GM23338 (cell line): ENCODE measurements at regions not wholly inside any gene's neighbourhood (a gene's known extent, or its start where the extent isn't known, plus 50 kb on each side); places are given as distances from the start of the nearest gene placed in this dataset.

ENCODE experiments used
- ATAC-seq: fragments of 200-7000 bp; cut with Tn5 transposase; 3 replicates; pipeline ENCODE4 v1.9.1; 2020
- DNase-seq: peaks from one replicate; pipeline ENCODE4 v3.0.0-alpha.2; 2015; ENCODE audit warnings: low spot score
- H2AFZ ChIP-seq: fragments of 200-600 bp; sonication (generic); 2 replicates; pipeline ENCODE4 v1.8.0; 2016; ENCODE audit warnings: antibody characterized with exemption, mild to moderate bottlenecking, moderate library complexity
- H3F3A ChIP-seq: fragments of 200-600 bp; sonication (generic); replicated peaks from 2 replicates; pipeline ENCODE4 v1.8.0; 2017; ENCODE audit warnings: antibody characterized with exemption, mixed run types, low read depth
- H3K27ac ChIP-seq: fragments of 200-600 bp; sonication (generic); 2 replicates; pipeline ENCODE4 v1.6.1; 2016; ENCODE audit warnings: low read depth
- H3K27me3 ChIP-seq: fragments of 200-600 bp; sonication (generic); 2 replicates; pipeline ENCODE4 v1.8.0; 2016; ENCODE audit warnings: mild to moderate bottlenecking, mixed run types, moderate library complexity; ENCODE audit not compliant: insufficient read depth
- H3K36me3 ChIP-seq: fragments of 200-600 bp; sonication (generic); 2 replicates; pipeline ENCODE4 v1.8.0; 2016; ENCODE audit warnings: mild to moderate bottlenecking; ENCODE audit not compliant: insufficient read depth
- H3K4me1 ChIP-seq: fragments of 200-600 bp; sonication (generic); 2 replicates; pipeline ENCODE4 v1.8.0; 2016; ENCODE audit warnings: mild to moderate bottlenecking, moderate library complexity; ENCODE audit not compliant: insufficient read depth
- H3K4me2 ChIP-seq: fragments of 200-600 bp; sonication (generic); 2 replicates; pipeline ENCODE4 v1.7.1; 2017; ENCODE audit warnings: mixed run types
- H3K4me3 ChIP-seq: fragments of 200-600 bp; sonication (generic); 2 replicates; pipeline ENCODE4 v1.6.1; 2016; ENCODE audit warnings: mixed run types
- H3K79me2 ChIP-seq: fragments of 200-600 bp; sonication (generic); replicated peaks from 2 replicates; pipeline ENCODE4 v1.8.0; 2017; ENCODE audit warnings: mild to moderate bottlenecking; ENCODE audit not compliant: insufficient read depth
- H3K9me2 ChIP-seq: fragments of 200-600 bp; sonication (generic); 2 replicates; pipeline ENCODE4 v1.8.0; 2017; ENCODE audit not compliant: insufficient read depth
- H4K20me1 ChIP-seq: fragments of 200-600 bp; sonication (generic); replicated peaks from 2 replicates; pipeline ENCODE4 v1.8.0; 2017; ENCODE audit warnings: mild to moderate bottlenecking; ENCODE audit not compliant: insufficient read depth
- H3K27ac Mint-ChIP-seq: 2 replicates; pipeline ENCODE4 v1.8.0; 2020; ENCODE audit warnings: inconsistent platforms, mild to moderate bottlenecking, moderate library complexity, mixed read lengths
- H3K27me3 Mint-ChIP-seq: 3 replicates; pipeline ENCODE4 v1.8.0; 2022; ENCODE audit warnings: low read depth, mild to moderate bottlenecking, moderate library complexity, mixed read lengths, inconsistent platforms; ENCODE audit not compliant: insufficient read depth, poor library complexity
- H3K36me3 Mint-ChIP-seq: 3 replicates; pipeline ENCODE4 v1.8.0; 2021; ENCODE audit warnings: low read depth, mild to moderate bottlenecking, inconsistent platforms, moderate library complexity, mixed read lengths
- H3K4me1 Mint-ChIP-seq: 3 replicates; pipeline ENCODE4 v1.8.0; 2020; ENCODE audit warnings: mild to moderate bottlenecking, inconsistent platforms, mixed read lengths
- H3K4me3 Mint-ChIP-seq: 3 replicates; pipeline ENCODE4 v1.8.0; 2021; ENCODE audit warnings: moderate library complexity, mild to moderate bottlenecking, inconsistent platforms, mixed read lengths
- H3K9me3 Mint-ChIP-seq: 3 replicates; pipeline ENCODE4 v1.8.0; 2020; ENCODE audit warnings: moderate library complexity, mild to moderate bottlenecking, inconsistent platforms, mixed read lengths
- CREB1 ChIP-seq: fragments of 250-450 bp; sonication (Bioruptor Pico); IDR thresholded peaks from 2 replicates; pipeline ENCODE4 v1.5.0; 2020; ENCODE audit warnings: low read depth, mild to moderate bottlenecking, moderate library complexity
- CTCF ChIP-seq, 2 experiments: fragments of 200-600 bp in 1 of 2; sonication (generic) in 1 of 2; conservative IDR thresholded peaks; 2 replicates each; pipeline versions ENCODE4 v1.5.1 to v1.6.1; 2016 to 2017; ENCODE audit warnings: antibody characterized with exemption in 2 of 2, low read depth in 2 of 2, mild to moderate bottlenecking in 2 of 2, moderate library complexity in 1 of 2
- ETS1 ChIP-seq: IDR thresholded peaks from 2 replicates; pipeline ENCODE4 v1.6.1; 2016; ENCODE audit warnings: antibody characterized with exemption
- EZH2 ChIP-seq: fragments of 200-600 bp; sonication (generic); IDR thresholded peaks from one replicate; pipeline ENCODE4 v1.8.0; 2017; ENCODE audit warnings: antibody characterized with exemption, mild to moderate bottlenecking, low read depth; ENCODE audit not compliant: unreplicated experiment
- EZH2phosphoT487 ChIP-seq: fragments of 200-600 bp; sonication (generic); IDR thresholded peaks from one replicate; pipeline ENCODE4 v1.8.1; 2018; ENCODE audit warnings: antibody characterized with exemption; ENCODE audit not compliant: unreplicated experiment
- JUNB ChIP-seq: IDR thresholded peaks from one replicate; pipeline ENCODE4 v1.6.1; 2016; ENCODE audit warnings: antibody characterized with exemption; ENCODE audit not compliant: unreplicated experiment
- NANOG ChIP-seq: IDR thresholded peaks from 2 replicates; pipeline ENCODE4 v1.6.1; 2016; ENCODE audit warnings: antibody characterized with exemption, borderline replicate concordance
- ZNF114 ChIP-seq: fragments of 250-450 bp; sonication (Bioruptor Pico); IDR thresholded peaks from 2 replicates; pipeline ENCODE4 v1.5.0; 2020; ENCODE audit warnings: mild to moderate bottlenecking, moderate library complexity
- ZNF331 ChIP-seq: fragments of 250-450 bp; sonication (Bioruptor Pico); IDR thresholded peaks from 2 replicates; pipeline ENCODE4 v1.5.0; 2020; ENCODE audit warnings: low read depth, mild to moderate bottlenecking, moderate library complexity
- ZNF462 ChIP-seq: fragments of 250-450 bp; sonication (Bioruptor Pico); IDR thresholded peaks from 2 replicates; pipeline ENCODE4 v1.5.0; 2020; ENCODE audit warnings: mild to moderate bottlenecking, moderate library complexity

- TF ChIP-seq ETS1 (no peak), CREB1 (no peak), NANOG (peak; percentile 25; the same call in 1 of the 2 replicates)
These were observed 463.5 kb upstream of the RGMB start (continued) for GRCh38 chr5:98309785-98310598.

- Mint-ChIP-seq H3K27ac (no peak overlapping the region), H3K9me3 (no peaks in the 10 kb centered on the region), H3K27me3 (peaks cover 2% of the 10 kb centered on the region), H3K4me1 (peaks cover 14% of the 10 kb centered on the region), H3K4me3 (no peak overlapping the region), H3K36me3 (no peaks in the 10 kb centered on the region)
- Histone ChIP-seq H3K36me3 (no peaks in the 10 kb centered on the region), H3K9me2 (no peaks in the 10 kb centered on the region), H3K4me1 (peaks cover 15% of the 10 kb centered on the region), H3K4me2 (no peak overlapping the region), H2AFZ (no peak overlapping the region), H3F3A (no peaks in the 10 kb centered on the region), H3K27ac (no peak overlapping the region), H4K20me1 (no peaks in the 10 kb centered on the region), H3K27me3 (no peaks in the 10 kb centered on the region), H3K79me2 (no peaks in the 10 kb centered on the region), H3K4me3 (no peak overlapping the region)
- DNase-seq (no peak), ATAC-seq (no peak)
- TF ChIP-seq CTCF (conservative IDR thresholded peaks at IDR 0.05; ENCODE audit: low read depth in 2 of 2), result no peak
- no peak for TF ChIP-seq ZNF462
- TF ChIP-seq ETS1, result no peak
- TF ChIP-seq CREB1, result no peak
- no peak for TF ChIP-seq EZH2
- no peak for TF ChIP-seq NANOG
- TF ChIP-seq JUNB, result no peak
- no peak for TF ChIP-seq ZNF114 (CRISPR knock-in tag)
- TF ChIP-seq EZH2phosphoT487, result no peak
- no peak for TF ChIP-seq ZNF331 (CRISPR knock-in tag)
These were observed 459.2 kb upstream of the RGMB start for GRCh38 chr5:98314292-98314691.
